Posterior cingulate gyrus (tissue), 11 donors: ENCODE measurements at regions not wholly inside any gene's neighbourhood (a gene's known extent, or its start where the extent isn't known, plus 50 kb on each side); places are given as distances from the start of the nearest gene placed in this dataset.
"Not testable (repeated sequence)": the region's sequence is repeated elsewhere in the genome, so short reads cannot be mapped to it uniquely, and the experiment has no call there.

Experiments
- DNase-seq, 10 donors: peaks; one replicate each; pipeline versions ENCODE4 v3.0.0 to v3.0.0-alpha.2; 2020 to 2021; ENCODE audit warnings: mixed read lengths in 3 of 10
- intact Hi-C: fragments of 100-400 bp; cut with DNase I; formaldehyde crosslinking; loops from one replicate; pipeline ENCODE4 v1.15.1; 2023

DNA sequence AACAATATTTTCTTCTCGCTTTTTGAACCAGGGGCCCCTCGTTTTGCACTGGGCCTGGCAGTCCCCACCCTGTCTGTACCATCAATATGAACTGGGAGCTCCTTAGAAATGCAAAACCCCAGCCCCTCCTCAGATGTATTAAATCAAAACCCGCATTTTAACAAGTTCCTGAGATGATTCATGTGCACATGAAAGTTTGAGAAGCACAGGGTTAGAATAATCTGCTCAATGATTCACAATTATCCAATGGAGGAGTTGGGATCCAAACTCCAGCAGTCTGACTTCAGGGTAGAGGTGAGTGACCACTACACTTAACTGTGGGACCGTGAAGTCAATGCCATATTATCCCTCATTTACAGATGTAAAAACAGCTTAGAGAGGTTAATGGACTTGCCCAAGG is 256.4 kb downstream of the IGSF11 start:
- intact Hi-C loops = no loop called here
- DNase-seq = no peak

DNA sequence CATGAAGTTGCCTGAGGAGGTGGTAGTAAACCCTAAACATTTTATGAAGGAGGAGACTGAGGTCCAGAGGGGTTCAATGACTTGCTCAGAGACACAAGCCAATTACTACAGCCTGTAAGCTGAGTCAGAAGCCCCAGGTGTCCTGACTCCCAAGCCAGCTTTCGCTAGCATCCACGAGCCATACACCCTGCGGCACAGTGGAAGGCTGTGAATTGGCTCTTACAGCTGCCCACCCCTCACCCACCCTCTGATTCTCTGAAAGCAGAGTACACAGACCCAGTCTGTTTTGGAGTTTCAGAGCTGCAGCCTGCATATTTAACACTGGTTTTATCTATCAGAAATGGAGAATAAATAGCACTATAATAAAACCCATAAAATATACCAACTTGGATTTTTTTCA is 253.4 kb downstream of the IGSF11 start:
- intact Hi-C loops = no loop called here
- DNase-seq = no peak

DNA sequence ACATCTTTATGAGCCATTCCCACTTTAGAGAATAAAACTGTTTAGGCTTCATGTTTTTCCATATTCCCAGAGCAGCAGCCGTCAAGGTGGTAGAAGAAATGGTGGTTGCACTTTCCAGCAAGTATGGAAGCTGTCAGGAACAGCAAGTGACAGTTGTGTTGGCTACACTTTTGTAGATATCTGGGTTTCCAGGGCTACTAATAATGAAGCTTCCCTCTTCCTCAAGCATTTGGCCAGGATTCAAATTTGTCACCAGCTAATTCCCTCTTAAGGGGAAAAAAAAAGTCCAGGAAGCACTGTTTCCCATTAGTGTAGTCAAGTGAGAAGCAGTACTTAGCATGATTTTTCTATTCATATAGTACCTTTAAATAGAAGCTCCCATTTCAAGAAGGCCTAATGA is 252.8 kb downstream of the IGSF11 start:
- no peak for DNase-seq

DNA sequence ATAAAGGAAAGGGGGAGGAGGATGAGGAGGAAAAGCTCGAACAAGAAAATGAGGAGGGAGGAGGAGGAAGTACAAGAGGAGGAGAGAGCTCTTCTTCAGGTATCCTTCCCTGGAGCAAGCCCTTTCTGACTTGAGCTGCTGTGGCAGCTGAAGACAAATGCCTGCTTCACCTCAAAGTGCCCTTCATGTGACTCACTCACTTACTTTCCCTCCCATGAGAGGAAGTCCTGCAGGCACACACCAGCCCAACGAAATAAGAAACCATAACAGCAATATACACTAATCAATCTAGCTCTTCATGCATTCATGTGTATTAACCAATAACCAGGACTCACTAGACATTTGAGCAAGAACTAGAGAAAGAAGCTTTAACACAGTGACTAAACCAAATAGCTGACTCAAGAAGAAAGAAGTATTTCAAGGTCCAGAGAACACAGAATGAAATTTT is 251.9 kb downstream of the IGSF11 start:
- no peak for DNase-seq
- intact Hi-C loops = no loop called here

More for the DNA sequence above, 252.8 kb downstream of the IGSF11 start:
- intact Hi-C loops = no loop called here

DNA sequence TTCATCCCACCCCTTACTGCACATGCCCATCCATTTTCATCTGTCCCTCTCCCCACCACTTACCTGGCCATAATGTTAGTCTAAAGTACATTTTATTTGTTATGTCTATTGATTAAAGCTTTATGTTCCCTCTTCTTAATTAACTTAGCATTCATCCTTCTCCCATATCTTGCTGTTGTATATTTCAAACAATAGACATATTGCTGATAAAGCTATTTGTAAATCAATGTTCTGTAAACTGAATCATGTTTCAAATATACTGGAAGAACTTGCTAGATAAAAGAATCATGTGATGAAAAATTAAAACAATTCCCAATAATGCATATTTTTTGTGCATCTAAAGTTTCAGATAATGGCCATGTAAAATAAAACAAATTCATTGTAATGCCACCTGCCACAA is 249.2 kb downstream of the IGSF11 start:
- DNase-seq = no peak
- intact Hi-C loops = no loop called here

DNA sequence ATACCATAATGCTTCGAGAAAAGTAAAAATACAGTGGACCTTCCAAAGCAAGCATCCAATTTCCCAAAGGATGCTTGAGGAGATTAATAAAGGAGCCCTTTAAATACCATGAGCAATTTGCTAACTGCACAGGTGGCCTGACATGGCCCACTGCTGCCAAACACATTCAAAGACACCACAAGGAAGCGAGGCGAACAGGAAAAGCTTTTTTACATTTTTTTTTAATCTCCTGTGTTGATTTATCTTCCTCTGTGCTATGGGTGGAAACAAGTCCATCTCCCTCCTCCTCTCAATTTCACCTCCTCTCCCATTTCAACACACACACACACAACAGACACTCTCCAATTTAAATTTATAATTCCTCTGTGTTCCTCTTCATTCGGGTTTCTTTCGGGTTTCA is 243.4 kb downstream of the IGSF11 start:
- no peak for DNase-seq
- intact Hi-C loops = no loop called here

DNA sequence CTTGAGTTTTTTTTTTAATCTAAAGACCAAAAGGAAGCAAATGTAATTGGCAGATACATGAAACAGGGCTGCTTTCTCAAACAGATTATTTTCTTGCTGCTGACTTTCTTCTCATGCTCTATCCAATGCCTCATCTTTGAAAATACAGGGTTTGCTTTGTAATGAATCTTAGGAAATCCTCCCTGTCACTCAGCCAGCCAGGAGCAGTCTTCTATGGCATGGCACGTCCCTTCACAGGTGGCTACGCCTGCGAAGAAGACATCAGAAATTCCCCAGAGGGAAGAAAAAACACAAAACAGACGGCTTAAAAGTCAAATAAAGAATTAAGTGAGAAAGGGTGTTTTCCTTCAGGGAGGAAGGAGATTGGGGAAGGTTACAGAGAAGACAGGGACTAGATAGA is 242.5 kb downstream of the IGSF11 start:
- no peak for DNase-seq
- intact Hi-C loops = no loop called here

DNA sequence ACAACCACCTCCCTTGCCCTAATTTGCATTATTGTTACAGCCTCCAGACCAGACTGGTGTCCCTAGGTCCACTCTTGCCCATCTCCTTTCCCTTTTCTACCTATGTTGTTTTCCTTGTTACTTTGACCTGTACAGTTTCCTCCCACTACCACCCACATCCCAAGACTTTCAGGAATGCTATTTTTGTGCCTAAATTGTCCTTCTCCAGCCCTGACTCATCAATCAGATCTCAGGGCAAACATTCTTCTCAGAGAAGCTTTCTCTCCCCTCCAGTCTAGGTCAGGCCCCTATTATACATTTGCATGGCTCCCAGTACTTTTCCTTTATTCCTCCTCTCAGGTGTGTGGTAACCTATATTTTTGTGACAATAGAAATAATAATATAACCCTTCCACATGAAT is 241.5 kb downstream of the IGSF11 start:
- DNase-seq = no peak
- intact Hi-C loops = no loop called here

DNA sequence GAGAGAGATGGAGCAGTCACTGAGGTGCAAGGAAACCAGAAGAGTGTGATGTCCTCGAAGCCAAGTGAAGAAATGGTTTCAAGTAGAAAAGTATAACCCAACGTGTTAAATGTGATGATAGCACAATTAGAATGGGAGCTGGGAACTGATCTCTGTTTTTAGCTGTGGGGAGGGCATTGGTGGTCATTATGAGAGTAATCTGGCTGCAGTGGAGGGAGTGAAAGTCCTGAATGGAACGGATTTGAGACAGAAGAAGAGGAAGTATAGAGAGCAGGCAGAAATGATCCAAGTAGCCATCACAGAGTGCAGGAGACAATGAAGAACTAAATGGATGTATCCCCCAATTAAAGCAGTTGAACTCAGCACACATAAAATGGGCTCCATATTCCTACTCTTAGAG is 235.3 kb downstream of the IGSF11 start:
- DNase-seq = no peak
- intact Hi-C loops = no loop called here

DNA sequence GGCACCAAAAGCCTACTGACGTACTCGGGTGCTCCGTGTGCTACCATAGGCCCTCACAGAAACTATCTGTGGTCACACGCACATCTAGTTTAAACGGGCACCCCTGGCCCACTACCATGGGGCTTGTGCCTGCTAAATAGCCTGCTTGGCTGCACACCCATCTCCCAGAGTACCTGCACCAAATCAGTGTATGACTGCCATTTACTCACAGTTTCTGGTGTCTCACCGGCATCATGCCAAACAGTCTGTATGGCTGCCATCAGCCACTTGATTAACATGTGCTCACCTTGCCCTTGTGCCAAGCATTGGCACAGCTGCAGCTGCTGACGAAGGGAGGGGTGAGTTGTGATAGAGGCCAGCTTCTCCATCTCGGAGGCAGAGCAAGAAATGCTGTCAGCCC is 232.7 kb downstream of the IGSF11 start:
- intact Hi-C loops = no loop called here
- DNase-seq = peak in 1 of 10 donors; percentile 67

DNA sequence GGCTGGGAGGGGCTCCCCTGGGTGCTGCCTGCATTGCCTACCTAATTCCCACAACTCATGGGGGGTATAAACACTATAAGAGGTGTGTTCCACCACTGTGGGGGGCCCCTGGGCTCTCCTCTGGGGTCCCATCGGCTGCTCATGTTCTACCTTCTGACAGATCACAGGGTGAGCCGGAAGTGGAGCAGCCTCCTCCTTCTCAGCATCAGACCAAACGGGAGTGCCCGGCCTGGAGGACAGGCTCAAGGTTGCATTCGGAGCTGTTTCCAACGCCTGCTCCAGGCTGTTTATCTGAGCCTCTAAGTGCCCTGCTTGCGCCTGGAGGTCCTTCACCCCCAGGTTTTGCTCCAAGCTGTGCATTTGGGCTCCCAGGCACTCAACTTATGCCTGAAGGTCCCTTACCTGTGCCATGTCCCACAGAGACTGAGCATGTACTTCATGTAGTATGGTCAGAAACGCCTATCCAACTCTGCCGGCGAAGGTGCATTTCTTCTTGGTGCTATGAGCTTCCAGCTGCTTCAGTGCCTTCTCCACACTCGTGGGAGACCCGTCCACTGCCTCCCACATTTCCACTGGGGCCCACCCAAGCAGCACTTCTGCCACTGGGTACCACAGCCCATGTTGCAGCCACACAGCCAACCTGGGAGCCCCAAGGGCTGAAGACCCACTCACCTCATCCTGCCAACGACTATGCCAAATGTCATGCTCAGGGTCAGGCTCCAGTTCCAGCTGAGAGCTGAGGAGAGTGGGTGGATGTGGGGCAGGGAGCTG is 232.1 kb downstream of the IGSF11 start:
- peak in 2 of 10 donors; percentile 71 to 73 for DNase-seq
- intact Hi-C loops = no loop called here

DNA sequence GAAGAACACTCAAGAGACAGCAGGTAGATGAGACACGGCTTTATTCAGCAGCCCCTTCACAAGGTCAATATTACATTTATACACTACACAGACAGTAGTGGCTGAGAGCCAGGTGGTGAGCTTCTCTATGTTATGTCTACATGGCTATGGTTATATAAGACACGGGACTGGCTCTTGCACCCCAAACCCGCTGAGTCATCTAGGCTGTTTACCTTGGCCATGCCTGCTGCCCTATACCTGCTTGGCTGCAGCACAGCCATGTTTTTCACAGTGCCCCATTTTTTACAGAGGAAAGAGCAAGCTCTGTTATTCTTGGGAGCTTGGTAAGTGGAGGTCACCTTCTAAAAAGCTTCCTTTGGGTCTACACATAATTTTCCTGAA is 231.6 kb downstream of the IGSF11 start:
- DNase-seq = no peak
- intact Hi-C loops = no loop called here

DNA sequence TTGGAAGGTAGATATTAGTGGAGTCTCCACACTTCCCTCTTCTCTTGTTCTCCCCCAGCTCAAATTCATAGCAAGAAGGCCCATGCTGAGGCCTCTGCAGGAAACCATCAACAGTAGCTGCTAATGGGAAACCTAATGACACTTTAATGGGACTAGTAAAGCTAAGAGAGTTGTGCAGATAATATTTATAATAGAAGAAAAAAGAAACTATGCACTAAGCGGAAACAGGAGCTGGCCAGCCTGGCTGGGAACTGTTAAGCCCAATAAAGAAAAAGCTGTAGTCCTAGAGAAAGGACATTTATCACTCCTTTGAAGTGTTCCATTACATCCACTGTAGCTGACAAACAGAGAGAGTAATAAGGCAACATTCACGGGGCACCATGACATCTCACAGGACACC is 229.6 kb downstream of the IGSF11 start:
- intact Hi-C loops = no loop called here
- DNase-seq = no peak

DNA sequence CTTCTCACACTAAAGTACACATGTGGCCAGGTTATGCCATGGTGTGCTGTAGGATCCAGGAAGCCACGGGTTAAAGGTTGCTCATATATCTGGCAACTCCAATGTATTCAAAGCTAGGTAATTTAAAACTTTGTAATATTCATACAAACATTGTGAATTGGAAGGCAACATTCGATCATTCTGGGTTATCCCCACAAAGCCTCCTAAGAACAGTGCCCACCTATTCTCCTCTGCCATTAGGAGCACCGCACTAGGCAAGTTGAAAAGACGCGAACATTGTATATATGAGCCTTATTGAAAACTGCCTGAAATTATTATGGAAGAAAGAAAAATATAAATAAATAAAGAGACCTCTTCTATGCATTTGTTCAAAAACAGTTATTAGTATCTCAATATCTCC is 228.2 kb downstream of the IGSF11 start:
- intact Hi-C loops = no loop called here

DNA sequence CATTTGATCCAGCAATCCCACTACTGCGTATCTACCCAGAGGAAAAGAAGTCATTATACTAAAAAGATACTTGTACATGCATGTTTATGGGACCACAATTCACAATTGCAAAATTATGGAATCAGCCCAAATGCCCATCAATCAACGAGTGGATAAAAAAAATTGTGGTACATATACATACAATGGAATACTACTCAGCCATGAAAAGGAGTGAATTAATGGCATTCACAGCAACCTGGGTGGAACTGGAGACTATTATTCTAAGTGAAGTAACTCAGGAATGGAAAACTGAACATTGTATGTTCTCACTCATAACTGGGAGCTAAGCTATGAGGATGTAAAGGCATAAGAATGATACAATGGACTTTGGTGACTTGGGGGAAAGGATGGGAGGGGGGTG is 227.3 kb downstream of the IGSF11 start:
- DNase-seq, intact Hi-C loops: not testable (repeated sequence)

More for the DNA sequence above, 228.2 kb downstream of the IGSF11 start:
- DNase-seq = no peak

DNA sequence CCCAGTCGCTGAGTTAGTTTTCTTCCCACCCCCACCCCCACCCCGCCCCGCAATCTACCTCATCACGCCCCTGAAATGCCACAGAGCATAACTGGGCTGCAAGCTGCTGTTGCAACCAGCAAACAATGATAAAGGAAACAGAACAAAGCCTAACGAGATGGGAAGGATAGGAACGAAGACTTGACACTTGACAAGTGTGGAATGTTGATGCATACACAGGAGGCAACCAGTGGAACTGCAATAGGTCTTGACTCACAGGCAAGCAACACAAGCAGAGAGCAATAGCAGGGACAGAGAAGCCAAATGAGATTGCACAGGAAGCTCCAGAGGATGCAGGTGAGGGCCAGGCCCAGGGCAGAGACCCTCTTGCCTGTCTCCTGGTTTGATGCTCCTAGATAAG is 225.9 kb downstream of the IGSF11 start:
- intact Hi-C loops = no loop called here
- DNase-seq = no peak

DNA sequence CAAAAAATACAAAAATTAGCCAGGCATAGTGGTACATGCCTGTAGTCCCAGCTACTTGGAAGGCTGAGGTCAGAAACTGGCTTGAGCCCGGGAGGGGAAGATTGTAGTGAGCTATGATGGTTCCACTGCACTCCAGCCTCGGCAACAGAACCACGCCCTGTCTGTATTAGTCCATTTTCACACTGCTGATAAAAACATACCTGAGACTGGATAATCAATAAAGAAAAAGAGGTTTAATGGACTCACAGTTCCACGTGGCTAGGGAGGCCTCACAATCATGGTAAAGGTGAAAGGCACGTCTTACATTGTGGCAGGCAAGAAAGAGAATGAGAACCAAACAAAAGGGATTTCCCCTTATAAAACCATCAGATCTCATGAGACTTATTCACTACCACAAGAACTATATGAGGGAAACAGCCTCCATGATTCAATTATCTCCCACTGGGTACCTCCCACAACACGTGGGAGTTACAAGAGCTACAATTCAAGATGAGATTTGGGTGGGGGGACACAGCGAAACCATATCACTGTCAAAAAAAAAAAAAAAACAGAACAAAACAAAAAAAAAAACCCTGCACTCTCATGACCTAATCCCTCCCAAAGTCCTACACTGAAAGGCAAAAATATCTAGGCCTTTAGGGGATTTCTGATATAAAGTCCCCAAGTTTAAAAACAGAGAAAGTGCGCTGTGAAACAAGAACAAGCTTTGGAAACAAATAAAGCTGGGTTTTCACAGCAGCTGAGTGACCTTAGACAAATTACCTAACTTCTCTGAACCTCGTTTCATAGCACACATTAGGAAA is 224.7 kb downstream of the IGSF11 start:
- DNase-seq = no peak
- intact Hi-C loops = no loop called here

DNA sequence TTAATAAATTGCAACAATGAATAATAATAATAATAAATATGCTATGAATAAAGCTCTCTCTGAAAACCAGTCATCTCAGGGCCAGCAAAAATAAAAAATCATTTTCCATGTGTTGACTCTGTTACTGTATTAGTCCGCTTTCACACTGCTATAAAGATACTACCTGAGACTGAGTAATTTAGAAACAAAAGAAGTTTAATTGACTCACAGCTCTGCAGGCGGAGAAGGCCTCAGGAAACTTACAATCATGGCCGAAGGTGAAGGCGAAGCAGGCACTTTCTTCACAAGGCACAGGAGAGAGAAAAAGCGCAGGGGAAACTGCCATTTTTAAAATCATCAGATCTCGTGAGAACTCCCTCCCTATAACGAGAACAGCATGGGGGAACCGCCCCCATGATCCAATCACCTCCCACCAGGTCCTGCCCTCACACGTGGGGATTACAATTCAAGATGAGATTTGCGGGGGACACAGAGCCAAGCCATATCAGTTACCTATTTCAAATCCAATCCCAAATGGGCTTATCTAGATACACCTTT is 224.1 kb downstream of the IGSF11 start:
- intact Hi-C loops = no loop called here
- DNase-seq = no peak

DNA sequence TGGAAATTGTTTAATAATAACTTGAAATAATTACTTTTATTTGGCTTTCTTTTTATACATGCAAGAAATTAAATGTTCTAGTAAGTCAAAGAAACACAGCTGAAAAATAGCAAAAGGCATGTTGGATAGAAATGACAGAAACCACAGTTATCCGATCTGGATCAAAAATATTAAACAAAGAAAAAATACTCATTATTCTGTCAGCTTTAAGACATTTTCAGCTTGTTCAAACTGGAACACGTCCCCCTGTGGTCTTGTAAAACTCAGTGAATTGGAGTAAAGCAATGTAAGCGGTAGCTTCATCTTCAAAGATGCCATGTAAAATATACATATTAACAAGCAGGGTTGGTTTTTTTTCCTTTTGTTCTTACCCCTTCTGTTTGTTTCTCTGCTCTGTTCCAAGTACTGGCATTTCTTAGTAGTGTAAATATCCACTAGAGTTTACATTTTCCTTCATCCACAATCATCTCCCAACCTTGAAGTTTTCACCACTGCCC is 223.4 kb downstream of the IGSF11 start:
- DNase-seq = no peak

DNA sequence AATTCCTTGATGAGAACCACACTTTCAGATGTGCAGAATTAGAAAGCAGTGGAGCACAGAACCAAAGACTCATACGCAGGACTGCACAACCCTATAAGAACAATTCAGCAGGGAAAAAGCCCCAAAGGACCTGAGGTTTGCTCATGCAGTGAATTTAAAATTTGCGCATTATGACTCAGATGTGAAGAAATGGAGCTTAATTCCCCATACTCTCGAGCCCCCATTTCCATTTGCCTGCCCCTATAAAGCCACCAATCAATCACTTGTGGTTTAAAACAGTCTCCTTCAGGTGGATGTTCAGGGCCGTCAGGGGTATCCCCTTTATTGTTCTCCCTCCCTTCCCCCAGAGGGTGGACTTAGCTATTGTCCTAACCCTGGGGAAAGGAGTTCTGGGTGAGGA is 221.2 kb downstream of the IGSF11 start:
- no peak for DNase-seq
- intact Hi-C loops = no loop called here

More for the DNA sequence above, 223.4 kb downstream of the IGSF11 start:
- intact Hi-C loops = no loop called here

DNA sequence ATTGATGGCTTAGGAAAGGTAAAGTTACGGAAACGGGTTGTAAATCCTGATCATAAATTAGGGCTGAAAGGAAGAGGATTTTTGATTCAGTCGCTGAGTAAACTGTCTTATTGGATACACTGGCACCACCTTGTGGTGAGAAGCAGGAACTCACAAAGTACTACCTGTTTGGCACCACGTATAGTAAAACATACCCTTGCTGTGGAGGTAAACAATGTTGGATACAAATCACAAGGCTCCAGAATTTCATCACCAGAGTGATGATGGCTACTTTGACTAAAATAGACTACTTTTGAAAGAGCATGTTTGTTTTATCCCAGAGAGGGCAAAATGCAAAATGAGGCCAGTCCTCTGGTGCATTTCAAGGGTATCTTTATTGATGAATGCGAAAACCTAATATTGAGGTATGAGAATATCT is 216.9 kb downstream of the IGSF11 start:
- DNase-seq = peak in 4 of 10 donors; percentile 12 to 57 (median 43)
- intact Hi-C loops = no loop called here
